ENCODE measurements at regions not wholly inside any gene's neighbourhood (a gene's known extent, or its start where the extent isn't known, plus 50 kb on each side); places are given as distances from the start of the nearest gene placed in this dataset.

- no peak for TF ChIP-seq FOXA3 (CRISPR knock-in tag; IDR thresholded peaks at IDR 0.05)
- TF ChIP-seq E2F1 (CRISPR knock-in tag; IDR thresholded peaks at IDR 0.05): no peak
- no peak for TF ChIP-seq TEAD2 (CRISPR knock-in tag; IDR thresholded peaks at IDR 0.05)
- no peak for TF ChIP-seq POLR2A (IDR thresholded peaks at IDR 0.05; ENCODE audit: insufficient read depth in 1 of 2, low read depth in 2 of 2, low read length in 2 of 2)
- TF ChIP-seq CTCF (CRISPR knock-in tag; IDR thresholded peaks at IDR 0.05): no peak
- TF ChIP-seq PRMT3 (CRISPR knock-in tag; IDR thresholded peaks at IDR 0.05; ENCODE audit: borderline replicate concordance, low read depth): no peak
- no peak for TF ChIP-seq ZFP91 (CRISPR knock-in tag; IDR thresholded peaks at IDR 0.05; ENCODE audit: borderline replicate concordance)
- TF ChIP-seq POLR2AphosphoS5 (IDR thresholded peaks at IDR 0.05; ENCODE audit: low read depth, low read length): no peak
- no peak for TF ChIP-seq FOXM1 (CRISPR knock-in tag; IDR thresholded peaks at IDR 0.05)
- TF ChIP-seq ZNF280D (CRISPR knock-in tag; IDR thresholded peaks at IDR 0.05): no peak
- no peak for TF ChIP-seq MEIS2 (CRISPR knock-in tag; IDR thresholded peaks at IDR 0.05)
- no peak for TF ChIP-seq ZNF225 (CRISPR knock-in tag; IDR thresholded peaks at IDR 0.05)
- TF ChIP-seq USF2 (IDR thresholded peaks at IDR 0.05; ENCODE audit: low read depth, low read length): no peak
- no peak for TF ChIP-seq USF2 (CRISPR knock-in tag; IDR thresholded peaks at IDR 0.05; ENCODE audit: borderline replicate concordance)
These were observed 167.2 kb upstream of the CDH11 start for GRCh38 chr16:65289022-65289421.
